ENCODE measurements at regions not wholly inside any gene's neighbourhood (a gene's known extent, or its start where the extent isn't known, plus 50 kb on each side); places are given as distances from the start of the nearest gene placed in this dataset.
"Not testable (repeated sequence)": the region's sequence is repeated elsewhere in the genome, so short reads cannot be mapped to it uniquely, and the experiment has no call there.

GRCh38 chr2:147456779-147457178 is 388.1 kb upstream of the ACVR2A start:
- DNase-seq: no peak

- no peak for DNase-seq
Observed at GRCh38 chr2:147451902-147452515, 392.8 kb upstream of the ACVR2A start.

GRCh38 chr2:147450661-147451510 is 393.9 kb upstream of the ACVR2A start:
- DNase-seq: no peak

GRCh38 chr2:147449323-147449991 is 395.4 kb upstream of the ACVR2A start:
- DNase-seq: no peak

GRCh38 chr2:147442816-147443215 is 402.0 kb upstream of the ACVR2A start:
- no peak for DNase-seq

- DNase-seq: no peak
Observed at GRCh38 chr2:147441182-147441581, 403.6 kb upstream of the ACVR2A start.

- DNase-seq: no peak
Observed at GRCh38 chr2:147440734-147441133, 404.1 kb upstream of the ACVR2A start.

- no peak for DNase-seq
Observed at GRCh38 chr2:147439986-147440385, 404.8 kb upstream of the ACVR2A start.

- no peak for DNase-seq
Observed at GRCh38 chr2:147438882-147439281, 405.9 kb upstream of the ACVR2A start.

- DNase-seq: no peak
Observed at GRCh38 chr2:147433822-147434221, 411.0 kb upstream of the ACVR2A start.

- DNase-seq: no peak
Observed at GRCh38 chr2:147430408-147430807, 414.4 kb upstream of the ACVR2A start.

GRCh38 chr2:147428120-147428747 is 416.6 kb upstream of the ACVR2A start:
- DNase-seq: no peak

- no peak for DNase-seq
Observed at GRCh38 chr2:147425437-147426029, 419.3 kb upstream of the ACVR2A start.

GRCh38 chr2:147424766-147425165 is 420.1 kb upstream of the ACVR2A start:
- no peak for DNase-seq

- DNase-seq: no peak
Observed at GRCh38 chr2:147420947-147421675, 423.7 kb upstream of the ACVR2A start.

- DNase-seq: no peak
Observed at GRCh38 chr2:147420517-147420916, 424.3 kb upstream of the ACVR2A start.

- DNase-seq: no peak
Observed at GRCh38 chr2:147416099-147416498, 428.7 kb upstream of the ACVR2A start.

- DNase-seq: not testable (repeated sequence)
Observed at GRCh38 chr2:147414656-147415055, 430.2 kb upstream of the ACVR2A start.

- no peak for DNase-seq
Observed at GRCh38 chr2:147408357-147408756, 436.5 kb upstream of the ACVR2A start.

- no peak for DNase-seq
Observed at GRCh38 chr2:147405651-147406050, 439.2 kb upstream of the ACVR2A start.

- no peak for DNase-seq
Observed at GRCh38 chr2:147398996-147399395, 445.8 kb upstream of the ACVR2A start.

- no peak for DNase-seq
Observed at GRCh38 chr2:147398301-147398700, 446.5 kb upstream of the ACVR2A start.

Measured in hematopoietic multipotent progenitor cell treated with erythropoietin and hydrocortisone succinate and interleukin-3 and kit ligand, for 6 days (in vitro differentiated cells).